ENCODE measurements at regions not wholly inside any gene's neighbourhood (a gene's known extent, or its start where the extent isn't known, plus 50 kb on each side); places are given as distances from the start of the nearest gene placed in this dataset.

GRCh38 chr6:44771647-44772415, 384.3 kb downstream of the CDC5L start:
- no peak for TF ChIP-seq CTCF (IDR thresholded peaks at IDR 0.05; ENCODE audit: poor library complexity, severe bottlenecking)
- no peak for TF ChIP-seq EZH2 (IDR thresholded peaks at IDR 0.05; ENCODE audit: borderline replicate concordance, insufficient read depth, low read length, poor library complexity, severe bottlenecking)

Measured in neural cell (in vitro differentiated cells).